ENCODE measurements at regions not wholly inside any gene's neighbourhood (a gene's known extent, or its start where the extent isn't known, plus 50 kb on each side); places are given as distances from the start of the nearest gene placed in this dataset.

DNA sequence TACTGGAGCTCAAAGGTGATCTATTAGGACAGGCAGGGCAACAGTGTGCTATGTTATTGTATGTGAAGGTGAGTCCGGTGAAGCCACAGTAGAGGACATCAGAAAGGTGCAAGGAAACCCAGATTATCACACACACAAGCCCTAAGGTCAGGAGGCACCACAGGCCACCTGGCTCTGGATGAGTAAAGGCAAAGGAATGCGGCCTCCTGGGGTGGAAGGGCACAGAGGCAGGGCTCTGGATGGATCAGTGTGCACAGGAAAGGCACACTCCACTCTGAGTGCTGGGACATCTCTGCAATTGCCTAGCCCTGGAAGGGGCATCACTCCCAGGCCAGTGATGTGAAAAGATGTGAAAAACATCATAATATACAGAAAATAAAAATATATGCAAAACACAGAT, 683.5 kb downstream of the TRIML1 start:
- no peak for TF ChIP-seq TAF1 (IDR thresholded peaks at IDR 0.05; ENCODE audit: borderline replicate concordance, insufficient read depth, low read length)
- no peak for TF ChIP-seq POLR2AphosphoS5 (IDR thresholded peaks at IDR 0.05; ENCODE audit: low read depth, low read length)
- TF ChIP-seq SIN3A (IDR thresholded peaks at IDR 0.05; ENCODE audit: borderline replicate concordance, insufficient read depth, low read length) = no peak
- TF ChIP-seq, protein P1, sequence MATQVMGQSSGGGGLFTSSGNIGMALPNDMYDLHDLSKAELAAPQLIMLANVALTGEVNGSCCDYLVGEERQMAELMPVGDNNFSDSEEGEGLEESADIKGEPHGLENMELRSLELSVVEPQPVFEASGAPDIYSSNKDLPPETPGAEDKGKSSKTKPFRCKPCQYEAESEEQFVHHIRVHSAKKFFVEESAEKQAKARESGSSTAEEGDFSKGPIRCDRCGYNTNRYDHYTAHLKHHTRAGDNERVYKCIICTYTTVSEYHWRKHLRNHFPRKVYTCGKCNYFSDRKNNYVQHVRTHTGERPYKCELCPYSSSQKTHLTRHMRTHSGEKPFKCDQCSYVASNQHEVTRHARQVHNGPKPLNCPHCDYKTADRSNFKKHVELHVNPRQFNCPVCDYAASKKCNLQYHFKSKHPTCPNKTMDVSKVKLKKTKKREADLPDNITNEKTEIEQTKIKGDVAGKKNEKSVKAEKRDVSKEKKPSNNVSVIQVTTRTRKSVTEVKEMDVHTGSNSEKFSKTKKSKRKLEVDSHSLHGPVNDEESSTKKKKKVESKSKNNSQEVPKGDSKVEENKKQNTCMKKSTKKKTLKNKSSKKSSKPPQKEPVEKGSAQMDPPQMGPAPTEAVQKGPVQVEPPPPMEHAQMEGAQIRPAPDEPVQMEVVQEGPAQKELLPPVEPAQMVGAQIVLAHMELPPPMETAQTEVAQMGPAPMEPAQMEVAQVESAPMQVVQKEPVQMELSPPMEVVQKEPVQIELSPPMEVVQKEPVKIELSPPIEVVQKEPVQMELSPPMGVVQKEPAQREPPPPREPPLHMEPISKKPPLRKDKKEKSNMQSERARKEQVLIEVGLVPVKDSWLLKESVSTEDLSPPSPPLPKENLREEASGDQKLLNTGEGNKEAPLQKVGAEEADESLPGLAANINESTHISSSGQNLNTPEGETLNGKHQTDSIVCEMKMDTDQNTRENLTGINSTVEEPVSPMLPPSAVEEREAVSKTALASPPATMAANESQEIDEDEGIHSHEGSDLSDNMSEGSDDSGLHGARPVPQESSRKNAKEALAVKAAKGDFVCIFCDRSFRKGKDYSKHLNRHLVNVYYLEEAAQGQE (IDR thresholded peaks at IDR 0.05; ENCODE audit: insufficient read depth in 1 of 2, low read depth in 2 of 2, low read length in 2 of 2) = no peak
